ENCODE measurements at regions not wholly inside any gene's neighbourhood (a gene's known extent, or its start where the extent isn't known, plus 50 kb on each side); places are given as distances from the start of the nearest gene placed in this dataset.

- TF ChIP-seq MAX (CRISPR knock-in tag; IDR thresholded peaks at IDR 0.05), result no peak
- no peak for TF ChIP-seq SMAD3 (CRISPR knock-in tag; IDR thresholded peaks at IDR 0.05; ENCODE audit: borderline replicate concordance)
- TF ChIP-seq FOXJ3 (CRISPR knock-in tag; IDR thresholded peaks at IDR 0.05; ENCODE audit: borderline replicate concordance), result no peak
- no peak for TF ChIP-seq CTCF (IDR thresholded peaks at IDR 0.05)
- no peak for TF ChIP-seq IRF1 (CRISPR knock-in tag; IDR thresholded peaks at IDR 0.05)
- no peak for TF ChIP-seq CREB1 (CRISPR knock-in tag; IDR thresholded peaks at IDR 0.05)
- no peak for TF ChIP-seq ATF1 (CRISPR knock-in tag; IDR thresholded peaks at IDR 0.05)
- TF ChIP-seq GABPB1 (CRISPR knock-in tag; IDR thresholded peaks at IDR 0.05), result no peak
Measured at GRCh38 chr5:97666783-97667182, 483.7 kb upstream of the RIOK2 start.

Data from WTC11 (cell line).